HCT116 (cell line): ENCODE measurements at regions not wholly inside any gene's neighbourhood (a gene's known extent, or its start where the extent isn't known, plus 50 kb on each side); places are given as distances from the start of the nearest gene placed in this dataset.

Experiments
- ATAC-seq: fragments of 200-7000 bp; cut with Tn5 transposase; 2 replicates; pipeline ENCODE4 v1.9.1; 2020; ENCODE audit warnings: mild to moderate bottlenecking, moderate library complexity
- BruUV-seq: library from RNA; stranded (reverse); fragments of 400-500 nt; replicated peaks from 2 replicates; lab custom pipeline; 2021; lab: Mats Ljungman, UMichigan
- CTCF ChIA-PET: fragments of 300-600 bp; sonication (Branson Sonifier 250); formaldehyde crosslinking; loops from one replicate; lab custom pipeline; 2021; ENCODE audit warnings: antibody characterized with exemption; lab: Charles Lee
- POLR2A ChIA-PET: fragments of 300-600, 350-600 bp; sonication (Branson Sonifier 250); formaldehyde crosslinking; loops from one replicate; lab custom pipeline; 2021; ENCODE audit warnings: antibody characterized with exemption; lab: Charles Lee
- RAD21 ChIA-PET, 2 experiments: fragments of 300-600 bp; sonication (Branson Sonifier 250); formaldehyde crosslinking; loops; one replicate each; lab custom pipeline; 2023; ENCODE audit warnings: low total read pairs in 2 of 2; ENCODE audit not compliant: uncharacterized antibody in 2 of 2, unreplicated experiment in 2 of 2, low non-redundant PET in 1 of 2; lab: Charles Lee
- DNase-seq: peaks from one replicate; pipeline ENCODE4 v3.0.0-alpha.2; 2010; ENCODE audit warnings: low read depth, low spot score
- H2AFZ ChIP-seq: fragments of 200-600 bp; shearing (Covaris generic), sonication (generic); 2 replicates; pipeline ENCODE4 v1.6.1; 2017; ENCODE audit warnings: low read depth, mixed run types, mixed read lengths, antibody characterized with exemption, low read length; ENCODE audit not compliant: poor library complexity, severe bottlenecking
- H3K27ac ChIP-seq: 2 replicates; pipeline ENCODE4 v1.5.1; 2012; ENCODE audit warnings: low read depth, low read length
- H3K27me3 ChIP-seq: fragments of 200-600 bp; sonication (generic); 2 replicates; pipeline ENCODE4 v1.6.1; 2016; ENCODE audit warnings: mixed run types, low read length, mixed read lengths; ENCODE audit not compliant: insufficient read depth
- H3K36me3 ChIP-seq, 2 experiments: fragments of 200-500 bp in 1 of 2; fragments of 200-600 bp in 1 of 2; sonication (Bioruptor generic) in 1 of 2; sonication (generic) in 1 of 2; 2 replicates each; pipeline versions ENCODE4 v1.5.1 to v1.6.1; 2014 to 2016; ENCODE audit warnings: low read length in 2 of 2, inconsistent platforms in 1 of 2, mixed read lengths in 1 of 2, mixed run types in 1 of 2; ENCODE audit not compliant: insufficient read depth in 2 of 2, control insufficient read depth in 1 of 2
- H3K4me1 ChIP-seq, 2 experiments: fragments of 200-600 bp in 1 of 2; sonication (generic) in 1 of 2; 2 replicates each; pipeline versions ENCODE4 v1.5.1 to v1.6.1; 2012 to 2017; ENCODE audit warnings: low read length in 2 of 2, inconsistent platforms in 1 of 2, mild to moderate bottlenecking in 1 of 2, mixed read lengths in 1 of 2, mixed run types in 1 of 2, moderate library complexity in 1 of 2; ENCODE audit not compliant: insufficient read depth in 2 of 2, control insufficient read depth in 1 of 2
- H3K4me2 ChIP-seq: fragments of 200-600 bp; sonication (generic); 2 replicates; pipeline ENCODE4 v1.6.1; 2017; ENCODE audit warnings: mixed run types, low read length, mixed read lengths
- H3K4me3 ChIP-seq, 2 experiments: fragments of 200-600 bp in 1 of 2; sonication (generic) in 1 of 2; replicated peaks in 1 of 2; 2 replicates each; pipeline ENCODE4 v1.5.1; 2011 to 2016; ENCODE audit warnings: low read length in 2 of 2, control low read depth in 1 of 2, low read depth in 1 of 2, mild to moderate bottlenecking in 1 of 2, mixed read lengths in 1 of 2, mixed run types in 1 of 2
- H3K79me2 ChIP-seq: fragments of 200-600 bp; sonication (generic); 2 replicates; pipeline ENCODE4 v1.6.1; 2017; ENCODE audit warnings: mild to moderate bottlenecking, mixed run types, low read length, moderate library complexity, mixed read lengths; ENCODE audit not compliant: insufficient read depth
- H3K9ac ChIP-seq: fragments of 200-600 bp; sonication (generic); 2 replicates; pipeline ENCODE4 v1.6.1; 2016; ENCODE audit warnings: low read length, mixed read lengths
- H3K9me2 ChIP-seq: fragments of 200-600 bp; sonication (generic), shearing (Covaris generic); 2 replicates; pipeline ENCODE4 v1.6.1; 2017; ENCODE audit warnings: mixed run types, mild to moderate bottlenecking, moderate library complexity; ENCODE audit not compliant: insufficient read depth
- H3K9me3 ChIP-seq, 2 experiments: fragments of 200-500 bp in 1 of 2; fragments of 200-600 bp in 1 of 2; sonication (Bioruptor generic) in 1 of 2; sonication (generic) in 1 of 2; 2 replicates each; pipeline ENCODE4 v1.6.1; 2014 to 2017; ENCODE audit warnings: low read length in 2 of 2, mixed read lengths in 2 of 2, inconsistent platforms in 1 of 2, low read depth in 1 of 2, mild to moderate bottlenecking in 1 of 2, mixed run types in 1 of 2, moderate library complexity in 1 of 2; ENCODE audit not compliant: control insufficient read depth in 1 of 2, insufficient read depth in 1 of 2
- H4K20me1 ChIP-seq: fragments of 200-600 bp; sonication (generic), shearing (Covaris generic); 2 replicates; pipeline ENCODE4 v1.6.1; 2017; ENCODE audit warnings: mixed run types, mild to moderate bottlenecking, moderate library complexity; ENCODE audit not compliant: insufficient read depth
- CBX3 ChIP-seq: IDR thresholded peaks from 2 replicates; pipeline ENCODE4 v1.6.1; 2012; ENCODE audit warnings: low read depth
- EZH2phosphoT487 ChIP-seq: fragments of 200-600 bp; IDR thresholded peaks from 2 replicates; pipeline ENCODE4 v1.6.1; 2018; ENCODE audit warnings: antibody characterized with exemption, borderline replicate concordance
- POLR2AphosphoS5 ChIP-seq: IDR thresholded peaks from 2 replicates; pipeline ENCODE4 v1.6.1; 2011; ENCODE audit warnings: mild to moderate bottlenecking, low read depth, low read length, moderate library complexity
- SIN3A ChIP-seq: IDR thresholded peaks from 2 replicates; pipeline ENCODE4 v1.6.1; 2012; ENCODE audit warnings: low read depth
- SRF ChIP-seq: IDR thresholded peaks from 2 replicates; pipeline ENCODE4 v1.6.1; 2012; ENCODE audit warnings: low read depth
- ZNF274 ChIP-seq: fragments of 200-500 bp; sonication (Bioruptor generic); IDR thresholded peaks from 2 replicates; pipeline ENCODE4 v1.6.1; 2014; ENCODE audit warnings: mild to moderate bottlenecking, low read depth, low read length, inconsistent platforms
- intact Hi-C: fragments of 100-400 bp; cut with micrococcal nuclease; formaldehyde crosslinking; loops from 2 replicates; pipeline ENCODE4 v1.10.0; 2022
- TF ChIP-seq, protein P1 (sequence below), 3 experiments: fragments of 200-600 bp in 1 of 3; sonication (generic) in 1 of 3; IDR thresholded peaks in 2 of 3; conservative IDR thresholded peaks in 1 of 3; 2 replicates each; pipeline ENCODE4 v1.5.1; 2012 to 2017; ENCODE audit warnings: low read depth in 2 of 3, low read length in 2 of 3, antibody characterized with exemption in 1 of 3, borderline replicate concordance in 1 of 3, control low read depth in 1 of 3, mild to moderate bottlenecking in 1 of 3, mixed read lengths in 1 of 3, mixed run types in 1 of 3, moderate library complexity in 1 of 3; ENCODE audit not compliant: insufficient read depth in 1 of 3
- TF ChIP-seq, protein P2 (sequence below): IDR thresholded peaks from 2 replicates; pipeline ENCODE4 v1.6.1; 2011; ENCODE audit warnings: mild to moderate bottlenecking, low read length, moderate library complexity; ENCODE audit not compliant: insufficient replicate concordance; ENCODE audit errors: extremely low read depth
- TF ChIP-seq, protein P3 (sequence below): IDR thresholded peaks from 2 replicates; pipeline ENCODE4 v1.6.1; 2012

DNA sequence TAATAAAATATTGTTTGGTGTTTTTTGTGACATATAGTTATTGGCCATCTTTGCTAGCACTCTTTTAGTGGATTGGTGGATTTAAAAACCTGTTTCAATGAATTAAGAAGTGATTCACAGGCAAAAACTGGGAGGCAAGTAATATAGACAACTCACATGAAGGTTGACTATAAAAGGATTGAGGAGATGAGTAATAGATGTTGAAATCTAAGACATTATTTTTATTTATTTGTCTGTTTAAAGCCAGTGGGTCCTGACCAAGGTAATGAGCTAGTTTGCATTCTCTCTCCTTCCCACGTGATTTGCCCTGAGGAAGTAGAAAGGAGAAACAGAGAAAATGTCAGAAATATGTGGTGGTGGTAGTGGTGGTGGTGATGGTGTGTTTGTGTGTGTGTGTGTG is 351.5 kb upstream of the ZP4 start:
- Histone ChIP-seq H3K9ac (no peak overlapping the region), H3K79me2 (no peaks in the 10 kb centered on the region), H2AFZ (no peak overlapping the region), H3K9me2 (no peaks in the 10 kb centered on the region), H4K20me1 (no peaks in the 10 kb centered on the region), H3K4me3 (no peak overlapping the region), H3K9me3 (peaks cover 13 to 14% of the 10 kb centered on the region in 2 experiments; a peak in 2 of 4 replicates), H3K27me3 (no peaks in the 10 kb centered on the region), H3K4me2 (no peak overlapping the region), H3K4me1 (no peaks in the 10 kb centered on the region), H3K36me3 (no peaks in the 10 kb centered on the region), H3K27ac (no peak overlapping the region)
- no peak for TF ChIP-seq EZH2phosphoT487
- TF ChIP-seq POLR2AphosphoS5 = no peak
- TF ChIP-seq, protein P1, sequence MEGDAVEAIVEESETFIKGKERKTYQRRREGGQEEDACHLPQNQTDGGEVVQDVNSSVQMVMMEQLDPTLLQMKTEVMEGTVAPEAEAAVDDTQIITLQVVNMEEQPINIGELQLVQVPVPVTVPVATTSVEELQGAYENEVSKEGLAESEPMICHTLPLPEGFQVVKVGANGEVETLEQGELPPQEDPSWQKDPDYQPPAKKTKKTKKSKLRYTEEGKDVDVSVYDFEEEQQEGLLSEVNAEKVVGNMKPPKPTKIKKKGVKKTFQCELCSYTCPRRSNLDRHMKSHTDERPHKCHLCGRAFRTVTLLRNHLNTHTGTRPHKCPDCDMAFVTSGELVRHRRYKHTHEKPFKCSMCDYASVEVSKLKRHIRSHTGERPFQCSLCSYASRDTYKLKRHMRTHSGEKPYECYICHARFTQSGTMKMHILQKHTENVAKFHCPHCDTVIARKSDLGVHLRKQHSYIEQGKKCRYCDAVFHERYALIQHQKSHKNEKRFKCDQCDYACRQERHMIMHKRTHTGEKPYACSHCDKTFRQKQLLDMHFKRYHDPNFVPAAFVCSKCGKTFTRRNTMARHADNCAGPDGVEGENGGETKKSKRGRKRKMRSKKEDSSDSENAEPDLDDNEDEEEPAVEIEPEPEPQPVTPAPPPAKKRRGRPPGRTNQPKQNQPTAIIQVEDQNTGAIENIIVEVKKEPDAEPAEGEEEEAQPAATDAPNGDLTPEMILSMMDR (IDR thresholded peaks at IDR 0.05 in 2 of 3, conservative IDR thresholded peaks at IDR 0.05 in 1 of 3; ENCODE audit: borderline replicate concordance in 1 of 3, insufficient read depth in 1 of 3, low read depth in 2 of 3, low read length in 2 of 3) = no peak
- no peak for TF ChIP-seq SIN3A
- no peak for TF ChIP-seq CBX3
- TF ChIP-seq, protein P2, sequence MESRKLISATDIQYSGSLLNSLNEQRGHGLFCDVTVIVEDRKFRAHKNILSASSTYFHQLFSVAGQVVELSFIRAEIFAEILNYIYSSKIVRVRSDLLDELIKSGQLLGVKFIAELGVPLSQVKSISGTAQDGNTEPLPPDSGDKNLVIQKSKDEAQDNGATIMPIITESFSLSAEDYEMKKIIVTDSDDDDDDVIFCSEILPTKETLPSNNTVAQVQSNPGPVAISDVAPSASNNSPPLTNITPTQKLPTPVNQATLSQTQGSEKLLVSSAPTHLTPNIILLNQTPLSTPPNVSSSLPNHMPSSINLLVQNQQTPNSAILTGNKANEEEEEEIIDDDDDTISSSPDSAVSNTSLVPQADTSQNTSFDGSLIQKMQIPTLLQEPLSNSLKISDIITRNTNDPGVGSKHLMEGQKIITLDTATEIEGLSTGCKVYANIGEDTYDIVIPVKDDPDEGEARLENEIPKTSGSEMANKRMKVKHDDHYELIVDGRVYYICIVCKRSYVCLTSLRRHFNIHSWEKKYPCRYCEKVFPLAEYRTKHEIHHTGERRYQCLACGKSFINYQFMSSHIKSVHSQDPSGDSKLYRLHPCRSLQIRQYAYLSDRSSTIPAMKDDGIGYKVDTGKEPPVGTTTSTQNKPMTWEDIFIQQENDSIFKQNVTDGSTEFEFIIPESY = no peak
- TF ChIP-seq, protein P3, sequence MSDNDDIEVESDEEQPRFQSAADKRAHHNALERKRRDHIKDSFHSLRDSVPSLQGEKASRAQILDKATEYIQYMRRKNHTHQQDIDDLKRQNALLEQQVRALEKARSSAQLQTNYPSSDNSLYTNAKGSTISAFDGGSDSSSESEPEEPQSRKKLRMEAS = no peak
- TF ChIP-seq SRF = no peak
- TF ChIP-seq ZNF274 = no peak
- intact Hi-C loops = no loop called here
- POLR2A ChIA-PET = no interaction called here
- RAD21 ChIA-PET = no interaction called here
- ATAC-seq (no peak), DNase-seq (no peak)
- CTCF ChIA-PET = no interaction called here
- BruUV-seq = no TSS peak
